Lung (tissue), 11 donors: ENCODE measurements at regions not wholly inside any gene's neighbourhood (a gene's known extent, or its start where the extent isn't known, plus 50 kb on each side); places are given as distances from the start of the nearest gene placed in this dataset.

Source experiments
- ATAC-seq: fragments of 200-7000 bp; cut with Tn5 transposase; one replicate; pipeline ENCODE4 v1.9.1; 2020; ENCODE audit warnings: moderate number of reproducible peaks; ENCODE audit not compliant: insufficient read depth, low FRiP score
- DNase-seq, 3 donors: peaks; one replicate each; pipeline ENCODE4 v3.0.0-alpha.2; 2013 to 2017
- H3K27ac ChIP-seq, 2 donors: one replicate each; pipeline ENCODE4 v1.5.1; 2013; ENCODE audit warnings: mild to moderate bottlenecking in 2 of 2, moderate library complexity in 2 of 2, control low read depth in 1 of 2, inconsistent platforms in 1 of 2, low read depth in 1 of 2, low read length in 1 of 2
- H3K27me3 ChIP-seq, 3 donors: one replicate each; pipeline ENCODE4 v1.5.1; 2013; ENCODE audit warnings: low read length in 2 of 3; ENCODE audit not compliant: control insufficient read depth in 3 of 3, insufficient read depth in 3 of 3
- H3K36me3 ChIP-seq, 4 donors: one replicate each; pipeline ENCODE4 v1.5.1; 2013; ENCODE audit warnings: low read length in 4 of 4, mild to moderate bottlenecking in 1 of 4, moderate library complexity in 1 of 4; ENCODE audit not compliant: control insufficient read depth in 4 of 4, insufficient read depth in 4 of 4
- H3K4me1 ChIP-seq, 5 donors: one replicate each; pipeline ENCODE4 v1.5.1; 2013; ENCODE audit warnings: low read length in 5 of 5, mild to moderate bottlenecking in 2 of 5, moderate library complexity in 1 of 5; ENCODE audit not compliant: control insufficient read depth in 5 of 5, insufficient read depth in 5 of 5
- H3K4me3 ChIP-seq: one replicate; pipeline ENCODE4 v1.5.1; 2013; ENCODE audit warnings: mild to moderate bottlenecking, control low read depth, moderate library complexity
- H3K9ac ChIP-seq, 2 donors: one replicate each; pipeline ENCODE4 v1.5.1; 2013; ENCODE audit warnings: low read length in 2 of 2, control low read depth in 1 of 2; ENCODE audit not compliant: insufficient read depth in 1 of 2
- H3K9me3 ChIP-seq, 4 donors: one replicate each; pipeline ENCODE4 v1.5.1; 2013; ENCODE audit warnings: low read length in 3 of 4, mild to moderate bottlenecking in 1 of 4, moderate library complexity in 1 of 4; ENCODE audit not compliant: control insufficient read depth in 4 of 4, insufficient read depth in 3 of 4
- CTCF ChIP-seq: IDR thresholded peaks from 2 replicates; pipeline ENCODE4 v1.5.1; 2012; ENCODE audit warnings: mild to moderate bottlenecking; ENCODE audit errors: control extremely low read depth, extremely low read depth
- WGBS, 2 donors: extraction: QIAGEN DNeasy Blood & Tissue Kit; methylation state at CpG; one replicate each; pipeline ENCODE4 v1.1.7; 2013; 5-methylcytosine and 5-hydroxymethylcytosine counted together
- donor health status: control.
- donor health status: control.
- donor health status: Bipolar disorder and iron deficiency.
- donor health status: healthy.
- donor health status: DM: yes; HTN: yes; CAD: no.

- Histone ChIP-seq H3K27me3 (no peaks in the 10 kb centered on the region), H3K4me3 (no peak overlapping the region), H3K36me3 (no peaks in the 10 kb centered on the region), H3K9me3 (peaks cover 0 to 4% (median 0%) of the 10 kb centered on the region in 4 donors), H3K4me1 (peaks cover 0 to 8% (median 0%) of the 10 kb centered on the region in 5 donors), H3K27ac (no peak overlapping the region), H3K9ac (no peak overlapping the region)
- ATAC-seq = no peak
- TF ChIP-seq CTCF = no peak
- DNase-seq = peak in 1 of 3 donors; percentile 24
- 60 to 64% methylated on average over 2 of the region's 2 CpGs for WGBS, 2 donors
Measured at GRCh38 chr15:87597346-87598052, 659.0 kb downstream of the NTRK3 start.

DNA sequence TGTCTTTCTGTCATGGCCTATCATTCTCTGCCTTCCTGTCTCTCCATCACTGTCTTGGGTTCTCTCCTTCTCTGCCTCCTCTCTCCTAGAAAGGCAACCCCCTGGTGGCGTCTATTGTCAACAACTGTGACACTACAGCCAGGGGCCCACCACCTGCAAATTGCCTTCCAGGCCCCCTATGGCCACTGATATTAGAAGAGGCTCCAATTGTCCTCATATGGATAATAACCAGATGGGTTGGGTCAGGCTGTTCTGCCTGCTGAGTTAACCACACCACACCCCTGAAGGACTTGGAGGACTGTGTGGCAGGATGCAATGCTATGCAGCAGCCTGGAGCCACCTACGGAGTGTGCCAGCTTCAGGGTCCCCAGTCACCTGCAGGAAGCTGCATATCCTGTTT, 665.0 kb downstream of the NTRK3 start:
- no peaks in the 10 kb centered on the region for H3K36me3 ChIP-seq
- WGBS, 2 donors = 77 to 78% methylated on average over 2 of the region's 2 CpGs
- DNase-seq (no peak), ATAC-seq (no peak)
- H3K9me3 ChIP-seq = peaks cover 0 to 10% (median 0%) of the 10 kb centered on the region in 4 donors
- no peak for TF ChIP-seq CTCF
- no peak overlapping the region for H3K4me3 ChIP-seq
- H3K27ac ChIP-seq = no peak overlapping the region
- no peak overlapping the region for H3K9ac ChIP-seq
- no peaks in the 10 kb centered on the region for H3K27me3 ChIP-seq
- peaks cover 0 to 3% (median 0%) of the 10 kb centered on the region in 5 donors for H3K4me1 ChIP-seq

DNA sequence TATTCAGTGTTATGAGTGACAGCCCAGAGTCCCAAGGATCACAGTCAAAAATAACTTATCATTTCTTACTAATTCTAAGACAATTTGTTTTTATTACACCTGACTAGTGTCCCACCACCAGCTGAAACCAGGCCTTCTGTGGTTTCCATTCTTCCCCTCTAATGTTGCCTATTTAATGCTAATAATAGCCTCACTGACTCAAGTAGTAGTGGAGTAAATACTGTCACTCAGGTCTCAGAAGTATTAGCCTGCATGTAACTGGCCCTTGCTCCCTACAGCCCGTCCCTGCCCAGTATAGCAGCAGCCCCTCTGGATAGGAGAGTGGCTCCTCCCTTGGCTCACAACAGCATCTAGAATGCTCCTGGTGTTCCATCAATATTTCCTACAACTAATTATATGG, 665.5 kb downstream of the NTRK3 start:
- no peak for TF ChIP-seq CTCF
- no peak for DNase-seq
- ATAC-seq = no peak
- H3K27me3 ChIP-seq = no peaks in the 10 kb centered on the region
- 76 to 82% methylated on average over 1 of the region's 1 CpG for WGBS, 2 donors
- no peak overlapping the region for H3K9ac ChIP-seq
- no peak overlapping the region for H3K4me3 ChIP-seq
- H3K36me3 ChIP-seq = no peaks in the 10 kb centered on the region
- H3K9me3 ChIP-seq = peaks cover 0 to 10% (median 0%) of the 10 kb centered on the region in 4 donors
- H3K4me1 ChIP-seq = peaks cover 0 to 3% (median 0%) of the 10 kb centered on the region in 5 donors
- no peak overlapping the region for H3K27ac ChIP-seq
